HCT116 (cell line): ENCODE measurements at regions not wholly inside any gene's neighbourhood (a gene's known extent, or its start where the extent isn't known, plus 50 kb on each side); places are given as distances from the start of the nearest gene placed in this dataset.

Source experiments
- ATAC-seq: fragments of 200-7000 bp; cut with Tn5 transposase; 2 replicates; pipeline ENCODE4 v1.9.1; 2020; ENCODE audit warnings: mild to moderate bottlenecking, moderate library complexity
- BruUV-seq: library from RNA; stranded (reverse); fragments of 400-500 nt; replicated peaks from 2 replicates; lab custom pipeline; 2021; lab: Mats Ljungman, UMichigan
- CTCF ChIA-PET: fragments of 300-600 bp; sonication (Branson Sonifier 250); formaldehyde crosslinking; loops from one replicate; lab custom pipeline; 2021; ENCODE audit warnings: antibody characterized with exemption; lab: Charles Lee
- POLR2A ChIA-PET: fragments of 300-600, 350-600 bp; sonication (Branson Sonifier 250); formaldehyde crosslinking; loops from one replicate; lab custom pipeline; 2021; ENCODE audit warnings: antibody characterized with exemption; lab: Charles Lee
- RAD21 ChIA-PET, 2 experiments: fragments of 300-600 bp; sonication (Branson Sonifier 250); formaldehyde crosslinking; loops; one replicate each; lab custom pipeline; 2023; ENCODE audit warnings: low total read pairs in 2 of 2; ENCODE audit not compliant: uncharacterized antibody in 2 of 2, unreplicated experiment in 2 of 2, low non-redundant PET in 1 of 2; lab: Charles Lee
- DNase-seq: peaks from one replicate; pipeline ENCODE4 v3.0.0-alpha.2; 2010; ENCODE audit warnings: low read depth, low spot score
- H2AFZ ChIP-seq: fragments of 200-600 bp; shearing (Covaris generic), sonication (generic); 2 replicates; pipeline ENCODE4 v1.6.1; 2017; ENCODE audit warnings: low read depth, mixed run types, mixed read lengths, antibody characterized with exemption, low read length; ENCODE audit not compliant: poor library complexity, severe bottlenecking
- H3K27ac ChIP-seq: 2 replicates; pipeline ENCODE4 v1.5.1; 2012; ENCODE audit warnings: low read depth, low read length
- H3K27me3 ChIP-seq: fragments of 200-600 bp; sonication (generic); 2 replicates; pipeline ENCODE4 v1.6.1; 2016; ENCODE audit warnings: mixed run types, low read length, mixed read lengths; ENCODE audit not compliant: insufficient read depth
- H3K36me3 ChIP-seq, 2 experiments: fragments of 200-500 bp in 1 of 2; fragments of 200-600 bp in 1 of 2; sonication (Bioruptor generic) in 1 of 2; sonication (generic) in 1 of 2; 2 replicates each; pipeline versions ENCODE4 v1.5.1 to v1.6.1; 2014 to 2016; ENCODE audit warnings: low read length in 2 of 2, inconsistent platforms in 1 of 2, mixed read lengths in 1 of 2, mixed run types in 1 of 2; ENCODE audit not compliant: insufficient read depth in 2 of 2, control insufficient read depth in 1 of 2
- H3K4me1 ChIP-seq, 2 experiments: fragments of 200-600 bp in 1 of 2; sonication (generic) in 1 of 2; 2 replicates each; pipeline versions ENCODE4 v1.5.1 to v1.6.1; 2012 to 2017; ENCODE audit warnings: low read length in 2 of 2, inconsistent platforms in 1 of 2, mild to moderate bottlenecking in 1 of 2, mixed read lengths in 1 of 2, mixed run types in 1 of 2, moderate library complexity in 1 of 2; ENCODE audit not compliant: insufficient read depth in 2 of 2, control insufficient read depth in 1 of 2
- H3K4me2 ChIP-seq: fragments of 200-600 bp; sonication (generic); 2 replicates; pipeline ENCODE4 v1.6.1; 2017; ENCODE audit warnings: mixed run types, low read length, mixed read lengths
- H3K4me3 ChIP-seq, 2 experiments: fragments of 200-600 bp in 1 of 2; sonication (generic) in 1 of 2; replicated peaks in 1 of 2; 2 replicates each; pipeline ENCODE4 v1.5.1; 2011 to 2016; ENCODE audit warnings: low read length in 2 of 2, control low read depth in 1 of 2, low read depth in 1 of 2, mild to moderate bottlenecking in 1 of 2, mixed read lengths in 1 of 2, mixed run types in 1 of 2
- H3K79me2 ChIP-seq: fragments of 200-600 bp; sonication (generic); 2 replicates; pipeline ENCODE4 v1.6.1; 2017; ENCODE audit warnings: mild to moderate bottlenecking, mixed run types, low read length, moderate library complexity, mixed read lengths; ENCODE audit not compliant: insufficient read depth
- H3K9ac ChIP-seq: fragments of 200-600 bp; sonication (generic); 2 replicates; pipeline ENCODE4 v1.6.1; 2016; ENCODE audit warnings: low read length, mixed read lengths
- H3K9me2 ChIP-seq: fragments of 200-600 bp; sonication (generic), shearing (Covaris generic); 2 replicates; pipeline ENCODE4 v1.6.1; 2017; ENCODE audit warnings: mixed run types, mild to moderate bottlenecking, moderate library complexity; ENCODE audit not compliant: insufficient read depth
- H3K9me3 ChIP-seq, 2 experiments: fragments of 200-500 bp in 1 of 2; fragments of 200-600 bp in 1 of 2; sonication (Bioruptor generic) in 1 of 2; sonication (generic) in 1 of 2; 2 replicates each; pipeline ENCODE4 v1.6.1; 2014 to 2017; ENCODE audit warnings: low read length in 2 of 2, mixed read lengths in 2 of 2, inconsistent platforms in 1 of 2, low read depth in 1 of 2, mild to moderate bottlenecking in 1 of 2, mixed run types in 1 of 2, moderate library complexity in 1 of 2; ENCODE audit not compliant: control insufficient read depth in 1 of 2, insufficient read depth in 1 of 2
- H4K20me1 ChIP-seq: fragments of 200-600 bp; sonication (generic), shearing (Covaris generic); 2 replicates; pipeline ENCODE4 v1.6.1; 2017; ENCODE audit warnings: mixed run types, mild to moderate bottlenecking, moderate library complexity; ENCODE audit not compliant: insufficient read depth
- ATF3 ChIP-seq: IDR thresholded peaks from 2 replicates; pipeline ENCODE4 v1.6.1; 2012
- CTCF ChIP-seq, 3 experiments: fragments of 200-600 bp in 1 of 3; sonication (generic) in 1 of 3; IDR thresholded peaks in 2 of 3; conservative IDR thresholded peaks in 1 of 3; 2 replicates each; pipeline ENCODE4 v1.5.1; 2012 to 2017; ENCODE audit warnings: low read depth in 2 of 3, low read length in 2 of 3, antibody characterized with exemption in 1 of 3, borderline replicate concordance in 1 of 3, control low read depth in 1 of 3, mild to moderate bottlenecking in 1 of 3, mixed read lengths in 1 of 3, mixed run types in 1 of 3, moderate library complexity in 1 of 3; ENCODE audit not compliant: insufficient read depth in 1 of 3
- EGR1 ChIP-seq: IDR thresholded peaks from 2 replicates; pipeline ENCODE4 v1.6.1; 2012; ENCODE audit warnings: low read depth
- ELF1 ChIP-seq: IDR thresholded peaks from 2 replicates; pipeline ENCODE4 v1.6.1; 2012; ENCODE audit warnings: low read depth, borderline replicate concordance
- EZH2 ChIP-seq: fragments of 200-600 bp; sonication (generic); IDR thresholded peaks from 2 replicates; pipeline ENCODE4 v1.6.1; 2017; ENCODE audit warnings: antibody characterized with exemption, mixed run types
- MAX ChIP-seq: IDR thresholded peaks from 2 replicates; pipeline ENCODE4 v1.6.1; 2012
- POLR2AphosphoS5 ChIP-seq: IDR thresholded peaks from 2 replicates; pipeline ENCODE4 v1.6.1; 2011; ENCODE audit warnings: mild to moderate bottlenecking, low read depth, low read length, moderate library complexity
- SIN3A ChIP-seq: IDR thresholded peaks from 2 replicates; pipeline ENCODE4 v1.6.1; 2012; ENCODE audit warnings: low read depth
- SP1 ChIP-seq: IDR thresholded peaks from 2 replicates; pipeline ENCODE4 v1.6.1; 2012; ENCODE audit warnings: low read depth
- TCF7L2 ChIP-seq: IDR thresholded peaks from 2 replicates; pipeline ENCODE4 v1.7.0; 2011; ENCODE audit warnings: borderline replicate concordance, inconsistent platforms; ENCODE audit not compliant: insufficient read depth, insufficient read length; ENCODE audit errors: extremely low read depth
- ZNF274 ChIP-seq: fragments of 200-500 bp; sonication (Bioruptor generic); IDR thresholded peaks from 2 replicates; pipeline ENCODE4 v1.6.1; 2014; ENCODE audit warnings: mild to moderate bottlenecking, low read depth, low read length, inconsistent platforms
- intact Hi-C: fragments of 100-400 bp; cut with micrococcal nuclease; formaldehyde crosslinking; loops from 2 replicates; pipeline ENCODE4 v1.10.0; 2022

GRCh38 chr5:91691592-91691991 is 308.5 kb upstream of the ARRDC3 start:
- intact Hi-C loops = no loop called here
- Histone ChIP-seq H3K4me1 (no peaks in the 10 kb centered on the region), H2AFZ (no peak overlapping the region), H3K9me3 (no peaks in the 10 kb centered on the region), H4K20me1 (no peaks in the 10 kb centered on the region), H3K27me3 (no peaks in the 10 kb centered on the region), H3K4me2 (no peak overlapping the region), H3K79me2 (no peaks in the 10 kb centered on the region), H3K9me2 (no peaks in the 10 kb centered on the region), H3K4me3 (no peak overlapping the region), H3K36me3 (no peaks in the 10 kb centered on the region), H3K9ac (no peak overlapping the region), H3K27ac (no peak overlapping the region)
- TF ChIP-seq TCF7L2 (no peak), EZH2 (no peak), SP1 (no peak), CTCF (IDR thresholded peaks at IDR 0.05 in 2 of 3, conservative IDR thresholded peaks at IDR 0.05 in 1 of 3; ENCODE audit: borderline replicate concordance in 1 of 3, insufficient read depth in 1 of 3, low read depth in 2 of 3, low read length in 2 of 3) (no peak), POLR2AphosphoS5 (no peak), ZNF274 (no peak), SIN3A (no peak)
- POLR2A ChIA-PET = no interaction called here
- RAD21 ChIA-PET = no interaction called here
- no TSS peak for BruUV-seq
- DNase-seq (no peak), ATAC-seq (no peak)
- CTCF ChIA-PET = no interaction called here

GRCh38 chr5:91690921-91691320 is 307.8 kb upstream of the ARRDC3 start:
- BruUV-seq = no TSS peak
- no peak for DNase-seq

More at GRCh38 chr5:91690921-91691320, 307.8 kb upstream of the ARRDC3 start:
- ChIA-PET POLR2A (no interaction called here), RAD21 (no interaction called here), CTCF (no interaction called here)
- ATAC-seq = no peak
- Histone ChIP-seq H3K27ac (no peak overlapping the region), H2AFZ (no peak overlapping the region), H3K27me3 (no peaks in the 10 kb centered on the region), H4K20me1 (no peaks in the 10 kb centered on the region), H3K9ac (no peak overlapping the region), H3K4me3 (no peak overlapping the region), H3K9me2 (no peaks in the 10 kb centered on the region), H3K4me1 (no peaks in the 10 kb centered on the region), H3K9me3 (no peaks in the 10 kb centered on the region), H3K79me2 (no peaks in the 10 kb centered on the region), H3K4me2 (no peak overlapping the region), H3K36me3 (no peaks in the 10 kb centered on the region)
- intact Hi-C loops = no loop called here
- TF ChIP-seq EGR1 (no peak), ZNF274 (no peak), ATF3 (no peak), TCF7L2 (no peak), ELF1 (no peak), MAX (no peak)
